ENCODE measurements at regions not wholly inside any gene's neighbourhood (a gene's known extent, or its start where the extent isn't known, plus 50 kb on each side); places are given as distances from the start of the nearest gene placed in this dataset.
A peak's percentile ranks its signal among the peaks of the same experiment; 100 is the strongest.
"Not testable (repeated sequence)": the region's sequence is repeated elsewhere in the genome, so short reads cannot be mapped to it uniquely, and the experiment has no call there.

DNA sequence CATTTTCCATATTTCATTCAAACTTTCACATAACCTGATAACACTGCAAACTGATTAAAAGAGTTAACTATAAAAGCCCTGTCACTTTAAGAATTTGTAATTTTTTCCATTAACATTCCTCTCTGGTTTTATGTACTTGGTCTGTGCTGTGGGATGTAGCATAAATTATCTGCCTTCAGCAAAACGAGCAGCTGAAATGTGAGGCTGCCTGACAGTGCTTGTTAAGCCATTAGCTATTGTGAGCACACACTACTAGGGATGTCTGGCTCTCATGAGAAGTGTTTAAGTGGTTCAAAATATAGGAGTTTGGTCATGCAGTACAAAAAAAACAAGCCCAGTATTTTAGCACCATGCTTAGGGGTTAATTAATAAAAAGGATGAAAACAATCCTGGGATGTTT is 63.0 kb downstream of the HOXA1 start:
- DNase-seq (ENCODE audit: low read depth), result peak; percentile 54

DNA sequence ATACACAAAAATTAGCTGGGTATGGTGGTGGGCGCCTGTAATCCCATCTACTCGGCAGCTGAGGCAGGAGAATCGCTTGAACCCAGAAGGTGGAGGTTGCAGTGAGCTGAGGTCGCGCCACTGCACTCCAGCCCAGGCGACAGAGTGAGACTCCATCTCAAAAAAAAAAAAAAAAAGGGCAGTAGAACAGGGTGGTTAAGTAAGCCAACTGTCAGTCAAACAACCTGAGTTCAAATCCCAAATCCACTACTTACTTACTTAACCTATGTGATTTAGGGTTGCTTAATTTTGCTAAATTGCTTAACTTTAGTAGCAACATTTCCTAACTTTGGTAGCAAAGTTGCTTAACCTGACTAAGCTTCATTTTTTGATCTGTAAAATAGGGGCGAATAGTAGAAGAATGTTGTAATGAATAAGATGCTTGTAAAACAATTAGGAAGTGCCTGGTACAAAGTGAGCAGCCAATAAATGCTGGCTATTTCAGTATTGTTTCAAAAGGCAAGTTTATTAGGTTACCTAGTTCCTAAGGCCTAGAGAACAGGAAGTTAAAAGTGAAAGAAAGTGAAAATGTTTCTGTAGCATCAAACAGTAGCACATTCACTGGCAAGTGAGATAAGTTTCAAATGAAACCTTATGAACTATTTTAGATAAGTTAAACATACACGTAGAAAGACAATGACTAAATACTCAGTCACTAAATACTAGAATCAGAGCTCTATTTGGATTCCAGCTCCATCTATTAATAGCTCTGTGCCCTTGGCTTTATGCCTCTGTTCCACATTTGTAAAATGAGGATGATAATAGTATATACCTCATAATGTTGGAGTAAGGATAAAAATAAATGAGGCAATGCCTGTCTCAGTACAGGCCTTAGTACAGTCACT is 64.3 kb downstream of the HOXA1 start:
- peak; percentile 59 for DNase-seq (ENCODE audit: low read depth)

DNA sequence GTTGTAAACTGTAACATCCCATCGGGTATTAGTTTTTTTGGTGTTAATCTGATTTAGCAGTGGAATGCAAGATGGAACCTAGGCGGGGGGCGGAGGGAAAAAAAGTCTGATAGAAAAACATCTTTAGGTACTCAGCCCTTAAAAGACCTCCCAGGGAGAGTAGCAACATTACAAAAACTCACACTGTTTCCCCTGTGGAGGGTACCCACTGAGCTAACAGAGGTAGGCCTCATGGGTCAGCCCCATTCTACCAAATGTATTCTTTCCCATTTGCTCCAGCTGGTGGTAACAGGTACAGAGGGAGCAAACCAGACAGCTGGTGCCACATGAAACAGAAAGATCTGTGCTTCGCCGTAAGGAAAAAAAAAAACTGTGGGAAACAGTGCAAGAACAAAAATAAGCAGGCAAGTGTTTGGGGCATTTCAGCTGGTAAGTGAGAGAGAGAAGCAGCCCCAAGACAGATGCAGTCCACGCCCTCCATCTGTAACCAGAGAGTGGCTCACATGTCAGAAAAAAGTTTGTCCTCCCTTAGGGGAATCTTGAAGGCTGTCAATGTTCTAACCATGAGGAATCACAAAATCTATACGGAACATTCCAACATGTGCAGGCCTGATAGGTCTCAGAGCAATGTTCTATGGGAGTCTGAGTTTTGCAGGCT is 65.3 kb downstream of the HOXA1 start:
- DNase-seq (ENCODE audit: low read depth), result no peak

DNA sequence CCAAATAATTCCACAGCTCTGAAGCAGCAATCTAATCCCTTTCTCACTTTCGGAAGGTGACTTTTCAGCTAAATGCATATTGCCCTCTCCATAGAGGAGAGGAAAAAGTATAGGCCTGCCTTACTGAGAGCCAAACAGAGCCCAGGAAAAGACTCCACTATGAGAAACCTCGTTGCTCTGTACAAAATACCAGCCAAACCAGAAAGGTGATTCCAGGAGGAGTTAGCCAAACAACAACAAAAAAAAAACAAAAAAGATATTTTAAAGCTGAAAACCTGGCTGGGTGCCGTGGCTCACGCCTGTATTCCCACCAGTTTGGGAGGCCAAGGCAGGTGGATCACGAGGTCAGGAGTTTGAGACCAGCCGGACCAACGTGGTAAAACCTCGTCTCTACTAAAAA is 70.5 kb downstream of the HOXA1 start:
- no peak for DNase-seq (ENCODE audit: low read depth)

DNA sequence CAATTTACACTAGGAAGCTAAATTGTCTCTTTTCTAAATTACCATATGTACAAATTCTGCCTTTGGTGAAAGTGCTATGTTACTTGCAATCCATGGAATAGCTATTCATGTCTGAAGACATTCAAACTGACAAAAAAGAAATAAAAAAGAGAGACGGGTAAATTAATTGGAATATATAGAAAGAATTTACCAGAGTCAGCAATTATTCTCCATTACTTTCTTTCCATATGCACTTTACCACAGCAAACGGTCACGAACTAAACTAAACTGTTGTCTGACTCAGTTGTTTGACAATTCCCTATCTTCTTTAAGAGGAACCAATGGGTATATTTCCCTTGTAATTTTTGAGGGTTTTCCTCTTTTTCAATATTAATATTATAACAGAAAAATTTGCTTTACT is 85.7 kb downstream of the HOXA1 start:
- no peak for DNase-seq (ENCODE audit: low read depth)

DNA sequence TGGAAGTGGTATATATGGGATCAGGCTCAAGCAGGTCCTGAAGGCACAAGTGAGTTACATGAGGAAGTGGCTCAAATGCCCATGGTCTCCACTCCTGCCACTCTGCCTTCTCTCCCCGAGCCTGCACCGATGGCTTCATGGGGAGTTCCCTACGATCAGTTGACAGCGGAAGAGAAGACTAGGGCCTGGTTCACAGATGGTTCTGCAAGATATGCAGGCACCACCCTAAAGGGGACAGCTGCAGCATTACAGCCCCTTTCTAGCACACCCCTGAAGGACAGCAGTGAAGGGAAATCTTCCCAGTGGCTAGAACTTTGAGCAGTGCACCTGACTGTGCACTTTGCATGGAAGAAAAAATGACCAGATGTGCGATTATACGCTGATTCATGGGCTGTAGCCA is 95.3 kb downstream of the HOXA1 start:
- DNase-seq (ENCODE audit: low read depth), result no peak

DNA sequence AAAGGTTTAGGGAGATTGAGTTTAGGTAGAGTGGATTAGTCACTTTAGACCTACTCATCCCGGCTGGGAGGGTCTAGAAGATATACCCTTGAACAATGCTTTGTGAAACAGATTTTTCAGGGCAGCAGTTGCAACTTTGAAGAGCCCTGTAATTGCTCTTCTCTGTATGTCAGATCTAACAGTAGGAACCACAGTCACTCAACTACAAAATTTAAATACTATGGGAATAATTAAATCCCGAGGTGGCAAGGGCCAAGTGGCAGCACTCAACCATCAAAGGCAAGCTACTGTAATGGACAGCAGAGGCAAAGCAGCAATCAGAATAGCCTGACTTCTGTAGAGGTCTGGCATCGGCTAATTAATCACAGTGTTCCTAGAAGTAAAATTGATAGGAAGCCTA is 97.5 kb downstream of the HOXA1 start:
- DNase-seq (ENCODE audit: low read depth), result not testable (repeated sequence)

DNA sequence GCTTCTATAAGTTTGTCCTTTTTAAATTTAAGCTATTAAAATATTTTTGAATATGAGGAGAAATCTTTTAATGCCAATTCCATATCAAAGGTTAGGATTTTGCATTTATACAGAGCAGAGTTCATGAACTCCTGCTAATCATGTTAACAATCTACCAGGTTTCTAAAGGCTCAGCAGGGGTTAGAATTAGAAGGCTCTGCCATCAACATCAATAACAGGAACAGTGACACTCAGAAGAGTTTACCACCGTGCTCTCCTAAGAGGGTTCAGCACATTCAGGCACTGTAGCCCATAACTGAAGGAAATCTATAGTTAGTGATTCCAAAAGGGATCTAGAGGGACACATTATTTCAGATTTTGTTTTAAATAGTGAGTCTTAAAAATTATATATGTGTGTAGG is 100.1 kb downstream of the HOXA1 start:
- no peak for DNase-seq (ENCODE audit: low read depth)

DNA sequence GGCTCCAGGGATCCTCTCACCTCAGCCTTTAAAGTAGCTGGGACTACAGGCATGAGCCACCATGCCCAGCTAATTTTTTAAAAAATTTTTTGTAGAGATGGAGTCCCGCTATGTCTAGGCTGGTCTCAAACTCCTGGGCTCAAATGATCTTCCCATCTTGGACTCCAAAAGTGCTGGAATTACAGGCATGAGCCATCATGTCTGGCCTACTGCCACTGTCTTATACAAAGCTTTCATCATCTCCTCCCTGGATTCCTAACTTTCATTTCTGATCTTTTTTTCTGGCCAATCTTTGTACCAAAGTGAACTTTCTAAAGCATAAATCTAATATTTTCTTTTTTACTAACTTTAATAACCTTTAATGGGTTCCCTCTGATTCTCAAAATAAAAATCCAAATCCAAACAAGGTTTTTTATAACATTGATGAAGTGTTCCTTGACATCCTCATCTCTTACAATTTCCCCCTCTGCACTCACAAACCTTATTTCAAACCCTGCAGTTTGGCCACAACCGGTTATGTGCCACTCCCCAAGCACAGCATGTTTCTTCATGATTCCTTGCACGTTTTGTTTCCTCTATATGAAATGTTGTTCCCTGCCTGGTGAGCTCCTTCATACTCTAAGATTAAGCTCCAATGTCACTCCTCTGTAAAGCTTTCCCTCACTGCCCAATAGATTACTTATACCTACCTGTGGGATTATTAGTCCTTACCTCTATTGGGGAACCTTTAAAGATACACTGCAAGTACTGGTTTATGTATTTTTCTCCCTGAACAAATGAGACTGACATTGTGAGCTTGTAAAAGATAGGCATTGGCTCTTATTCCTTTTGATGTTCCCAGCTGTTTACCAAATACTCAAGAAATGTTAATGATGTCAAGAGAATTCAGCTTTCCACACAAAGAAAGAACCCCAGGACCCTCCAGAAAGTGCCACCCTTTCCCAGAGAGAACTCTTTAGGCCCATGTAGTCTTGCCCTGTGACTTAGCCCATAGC is 101.7 kb downstream of the HOXA1 start:
- peak; percentile 22 for DNase-seq (ENCODE audit: low read depth)

DNA sequence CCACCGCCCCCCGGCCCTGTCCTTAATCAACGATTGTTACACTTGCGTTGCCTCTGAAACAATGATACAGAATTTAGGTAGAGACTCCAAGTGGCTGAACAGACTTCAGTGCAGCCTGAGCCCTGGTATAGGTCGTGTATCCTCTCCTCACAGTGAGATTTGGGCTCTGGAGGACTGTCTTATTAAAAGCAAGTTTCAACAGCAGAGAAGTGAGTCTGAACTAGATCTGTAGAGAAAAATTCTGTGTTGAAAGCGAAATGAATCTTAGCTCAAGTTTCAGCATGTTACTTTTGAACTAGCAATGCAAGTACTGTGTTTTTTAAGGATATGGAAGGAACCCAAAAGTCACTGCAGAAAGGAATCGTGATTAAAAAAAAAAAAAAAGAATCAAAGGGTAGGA is 103.1 kb downstream of the HOXA1 start:
- DNase-seq (ENCODE audit: low read depth), result no peak

DNA sequence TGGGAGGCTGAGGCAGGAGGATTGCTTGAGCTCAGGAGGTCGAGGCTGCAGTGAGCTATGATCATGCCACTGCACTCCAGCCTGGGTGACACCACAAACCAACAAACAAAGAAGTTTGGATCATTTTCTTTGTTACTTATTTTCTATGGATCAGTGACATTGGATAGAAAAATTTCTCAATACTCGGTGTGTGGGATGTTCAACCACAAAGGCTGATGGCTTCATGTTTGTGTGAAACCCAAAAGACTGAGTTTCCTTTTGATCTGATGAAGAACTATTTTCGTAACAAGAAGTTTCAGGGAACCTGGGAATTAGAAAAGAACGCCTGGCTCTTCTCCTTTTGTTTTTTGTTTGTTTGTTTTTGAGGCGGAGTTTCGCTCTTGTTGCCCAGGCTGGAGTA is 104.0 kb downstream of the HOXA1 start:
- no peak for DNase-seq (ENCODE audit: low read depth)

DNA sequence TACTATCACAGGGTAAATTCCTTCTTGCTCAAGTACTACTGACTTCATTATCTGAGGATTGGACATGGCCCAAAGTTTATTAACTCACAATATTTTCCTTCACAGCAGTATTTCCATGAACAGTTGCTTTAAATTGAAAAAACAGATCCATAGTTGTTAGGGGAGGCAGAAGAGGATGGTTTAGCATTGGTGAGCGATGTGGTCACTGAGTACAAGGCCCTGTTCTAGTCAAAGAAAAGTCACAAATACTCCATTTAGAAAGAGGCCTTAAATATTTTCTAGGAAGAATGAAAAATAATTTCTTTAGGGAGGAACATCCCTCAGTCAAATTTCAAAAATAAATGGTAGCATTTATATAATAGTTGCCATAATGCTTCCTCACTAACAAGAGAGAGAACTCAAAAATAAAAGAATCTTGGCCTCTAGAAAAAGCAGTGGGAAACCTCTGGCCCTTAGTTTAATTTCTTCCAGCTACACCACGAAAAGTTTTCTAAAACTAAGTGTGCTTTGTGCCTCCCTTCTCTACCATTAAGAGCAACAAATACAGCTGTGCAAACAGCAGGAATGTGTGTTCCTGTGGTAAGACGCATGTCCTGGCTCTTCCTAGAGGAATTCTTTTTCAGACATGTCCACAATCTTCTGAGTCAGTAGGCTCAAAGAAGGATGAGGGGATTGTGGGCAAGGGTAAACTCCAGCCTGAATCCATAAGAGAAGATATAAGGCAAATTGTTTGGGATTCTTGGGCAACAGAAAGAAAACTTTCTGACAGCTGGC is 105.7 kb downstream of the HOXA1 start:
- no peak for DNase-seq (ENCODE audit: low read depth)

DNA sequence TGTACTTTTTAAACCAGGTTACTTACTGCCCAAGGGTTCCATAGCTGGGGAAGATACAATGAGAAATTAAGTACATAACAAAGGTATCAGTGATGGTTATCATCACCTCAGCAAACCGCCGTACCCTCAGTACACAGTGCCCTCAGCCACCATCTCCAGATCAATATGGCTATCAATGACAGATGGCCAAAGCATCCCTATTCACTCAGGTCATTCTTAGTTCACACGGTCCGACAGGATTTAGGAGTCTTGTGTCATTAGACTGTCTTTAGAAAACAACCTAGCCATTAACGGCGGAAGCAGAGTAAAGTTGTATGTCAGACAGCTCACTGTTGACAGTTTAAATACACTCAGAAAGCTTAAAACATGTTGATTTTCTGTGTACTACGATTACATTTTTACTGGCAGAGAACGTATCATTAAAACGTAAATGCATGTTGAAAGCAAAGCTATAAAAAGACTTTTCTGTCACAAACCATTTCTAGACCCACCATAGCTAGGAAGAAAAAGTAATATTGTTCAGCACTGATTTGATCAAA is 106.9 kb downstream of the HOXA1 start:
- no peak for DNase-seq (ENCODE audit: low read depth)

DNA sequence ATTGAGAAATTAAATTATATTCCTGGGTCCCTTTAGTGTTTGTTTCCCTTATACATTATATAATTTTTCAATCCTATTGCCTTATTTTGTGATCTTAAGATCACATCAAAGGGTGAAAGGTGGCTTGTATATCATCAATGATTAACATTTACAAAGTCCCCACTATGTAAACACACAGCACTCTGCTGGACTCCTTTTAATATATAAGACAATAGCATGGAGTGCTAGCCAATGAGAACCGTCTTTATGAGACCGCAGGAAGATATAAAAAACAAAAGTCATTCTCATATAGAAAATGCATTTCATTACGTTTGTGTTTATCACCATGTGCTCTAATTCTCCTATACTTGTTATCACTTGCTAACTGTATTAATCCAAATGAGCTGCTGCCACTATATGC is 108.5 kb downstream of the HOXA1 start:
- DNase-seq (ENCODE audit: low read depth), result no peak

DNA sequence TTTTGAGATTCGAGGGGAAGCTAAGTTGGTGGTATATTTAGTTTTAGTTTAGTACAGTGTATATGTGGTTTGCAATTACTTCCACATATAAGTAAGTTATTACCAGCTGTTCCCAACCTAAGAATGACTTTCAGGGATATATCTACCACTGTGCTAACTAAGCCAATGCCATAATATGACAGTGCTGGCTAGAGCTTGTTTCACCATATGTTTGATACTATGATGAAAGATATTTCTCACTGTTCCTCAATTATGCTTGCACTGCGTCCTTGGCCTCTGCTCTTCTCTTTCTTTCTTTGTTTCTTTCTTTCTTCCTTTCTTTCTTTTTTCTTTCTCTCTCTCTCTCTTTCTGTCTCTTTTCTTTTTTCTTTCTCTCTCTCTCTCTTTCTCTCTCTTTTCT is 113.8 kb upstream of the SKAP2 start:
- DNase-seq (ENCODE audit: low read depth), result no peak

DNA sequence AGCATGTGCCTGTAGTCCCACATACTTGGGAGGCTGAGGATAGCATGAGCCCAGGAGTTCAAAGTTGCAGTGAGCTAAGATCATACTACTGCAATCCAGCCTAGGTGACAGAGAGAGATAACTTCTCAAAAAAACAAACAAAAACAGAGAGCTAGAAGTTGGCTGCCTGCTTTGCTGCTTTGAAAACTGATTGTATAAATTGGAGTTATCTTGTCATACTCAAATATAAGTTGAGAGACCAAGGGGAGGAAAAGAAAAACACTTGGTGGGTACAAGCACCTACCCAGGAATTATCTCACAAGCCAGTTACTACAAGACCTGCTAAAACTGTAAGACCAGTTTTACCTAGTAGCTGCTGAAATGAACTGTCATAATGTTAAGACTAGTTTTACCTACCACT is 112.5 kb upstream of the SKAP2 start:
- no peak for DNase-seq (ENCODE audit: low read depth)

DNA sequence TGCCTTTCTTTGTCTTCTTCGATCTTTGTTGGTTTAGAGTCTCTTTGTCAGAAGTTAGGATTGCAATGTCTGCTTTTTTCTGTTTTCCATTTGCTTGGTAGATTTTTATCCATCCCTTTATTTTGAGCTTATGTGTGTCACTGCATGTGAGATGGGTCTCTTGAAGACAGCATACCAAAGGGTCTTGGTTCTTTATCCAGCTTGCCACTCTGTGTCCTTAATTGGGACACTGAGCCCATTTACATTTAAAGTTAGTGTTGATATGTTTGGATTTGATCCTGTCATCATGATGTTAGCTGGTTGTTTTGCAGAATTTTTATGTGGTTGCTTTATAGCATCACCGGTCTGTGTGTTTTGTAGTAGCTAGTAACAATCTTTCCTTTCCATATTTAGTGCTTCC is 107.5 kb upstream of the SKAP2 start:
- DNase-seq (ENCODE audit: low read depth), result not testable (repeated sequence)

DNA sequence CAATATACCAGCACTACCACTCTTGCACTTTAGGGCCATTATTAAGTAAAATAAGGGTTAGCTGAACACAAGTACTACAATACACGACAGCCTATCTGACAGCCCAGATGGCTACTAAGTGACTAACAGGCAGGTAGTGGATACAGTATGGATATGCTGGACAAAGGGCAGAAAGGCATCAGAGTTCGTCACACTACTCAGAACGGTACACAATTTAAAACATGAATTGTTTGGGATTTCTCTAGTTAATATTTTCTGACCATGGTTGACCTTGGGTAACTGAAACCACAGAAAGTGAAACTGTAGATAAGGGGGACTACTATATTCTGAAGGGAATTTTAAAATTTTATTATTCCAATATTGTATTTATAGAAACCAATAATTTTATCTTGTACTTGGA is 101.3 kb upstream of the SKAP2 start:
- no peak for DNase-seq (ENCODE audit: low read depth)

DNA sequence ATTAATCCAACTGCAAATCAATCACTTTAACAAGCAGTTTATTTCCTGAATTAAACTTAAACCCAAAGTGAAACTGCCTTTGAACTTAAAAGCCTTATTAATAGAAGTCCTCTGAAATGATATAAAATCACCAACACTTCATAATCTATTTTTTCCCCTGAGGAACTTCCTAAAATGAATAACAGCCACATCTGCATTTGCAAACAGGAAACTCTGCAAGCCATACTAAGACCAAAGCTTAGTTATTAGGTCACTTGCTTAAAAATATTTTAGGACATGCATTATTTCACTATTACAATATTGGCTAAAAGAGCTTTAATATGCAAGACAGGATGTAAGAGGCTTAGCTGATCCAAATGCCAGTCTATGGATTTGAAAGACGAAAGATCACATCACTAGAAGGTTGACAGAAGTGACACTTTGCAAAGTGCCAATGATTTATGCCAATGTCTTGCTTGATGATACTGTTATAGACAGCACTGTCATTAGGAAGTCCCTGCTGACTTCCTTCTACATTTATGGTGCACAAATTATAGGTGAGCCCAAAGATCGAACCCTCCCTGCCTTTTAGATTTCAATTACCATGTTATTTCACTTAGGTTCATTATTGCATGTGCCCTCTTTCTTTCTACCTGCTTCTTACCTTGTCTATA is 99.9 kb upstream of the SKAP2 start:
- DNase-seq (ENCODE audit: low read depth), result no peak

DNA sequence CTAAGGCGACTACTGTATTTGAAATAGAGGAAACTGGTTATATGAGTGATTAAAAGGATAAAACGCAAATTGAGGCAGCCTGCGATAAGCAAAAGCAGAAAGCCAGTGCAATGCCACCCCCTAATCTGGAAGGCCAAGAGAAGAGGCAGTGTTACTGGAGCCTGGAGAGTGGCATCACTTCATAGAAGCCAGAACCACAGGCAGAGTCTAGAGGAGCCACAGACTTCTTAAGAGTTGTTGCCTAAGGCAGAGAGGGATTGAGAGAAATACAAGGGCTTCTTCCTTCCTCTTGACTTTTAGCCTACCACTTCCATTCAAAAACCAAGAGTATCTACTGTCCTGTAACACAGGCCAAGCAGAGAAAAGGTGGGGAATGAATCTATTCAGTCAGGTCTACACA is 94.9 kb upstream of the SKAP2 start:
- DNase-seq (ENCODE audit: low read depth), result peak; percentile 42

DNA sequence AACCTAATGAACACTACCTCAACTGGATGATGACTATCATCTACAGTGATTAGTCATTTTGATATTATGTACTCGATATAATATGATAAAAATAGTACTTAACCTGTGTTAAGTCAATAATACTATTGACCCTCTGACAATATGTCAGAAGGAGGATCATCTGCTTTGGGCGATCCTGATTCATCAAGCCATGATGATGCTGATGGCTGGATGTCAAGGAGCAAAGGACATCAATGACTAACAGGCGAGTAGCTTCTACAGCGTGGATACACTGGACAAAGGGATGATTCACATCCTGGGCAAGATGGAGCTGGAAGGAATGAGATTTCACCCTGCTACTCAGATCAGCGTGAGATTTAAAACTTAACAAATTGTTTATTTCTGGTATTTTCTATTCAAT is 94.4 kb upstream of the SKAP2 start:
- peak; percentile 93 for DNase-seq (ENCODE audit: low read depth)

All from M059J (cell line).